Hematopoietic multipotent progenitor cell treated with erythropoietin and hydrocortisone succinate and interleukin-3 and kit ligand, for 15 days (in vitro differentiated cells): ENCODE measurements at regions not wholly inside any gene's neighbourhood (a gene's known extent, or its start where the extent isn't known, plus 50 kb on each side); places are given as distances from the start of the nearest gene placed in this dataset.

Experiments used
- DNase-seq: peaks from one replicate; pipeline ENCODE4 v3.0.0-alpha.2; 2015; ENCODE audit warnings: low spot score

DNA sequence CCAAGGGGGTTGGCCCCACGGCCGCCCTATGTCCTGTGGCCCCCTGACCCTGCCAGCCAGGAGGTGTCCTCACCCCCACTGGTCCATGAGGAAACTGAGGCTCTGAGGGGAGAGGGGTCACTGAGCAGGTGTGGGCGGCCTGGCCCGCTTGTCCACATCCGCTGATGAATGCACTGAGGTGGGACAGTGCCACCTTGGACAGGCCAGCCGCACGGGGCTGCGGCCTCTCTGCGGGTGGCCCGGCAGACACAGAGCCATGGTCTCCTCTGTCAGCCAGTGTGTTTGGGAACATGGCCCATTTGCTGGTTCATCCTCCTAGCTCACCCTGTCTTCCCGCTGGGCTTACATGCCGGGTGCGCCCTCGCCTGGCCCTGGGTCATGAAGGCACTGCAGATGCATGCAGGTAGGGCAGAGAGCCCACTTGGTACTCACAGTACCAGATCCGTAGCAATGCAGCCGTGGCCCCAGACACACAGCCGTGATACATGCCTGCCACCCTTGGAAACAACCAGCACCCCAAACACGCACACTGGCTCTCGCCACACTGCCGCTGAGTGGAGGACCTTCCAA, 93.9 kb downstream of the ENGASE start:
- no peak for DNase-seq

DNA sequence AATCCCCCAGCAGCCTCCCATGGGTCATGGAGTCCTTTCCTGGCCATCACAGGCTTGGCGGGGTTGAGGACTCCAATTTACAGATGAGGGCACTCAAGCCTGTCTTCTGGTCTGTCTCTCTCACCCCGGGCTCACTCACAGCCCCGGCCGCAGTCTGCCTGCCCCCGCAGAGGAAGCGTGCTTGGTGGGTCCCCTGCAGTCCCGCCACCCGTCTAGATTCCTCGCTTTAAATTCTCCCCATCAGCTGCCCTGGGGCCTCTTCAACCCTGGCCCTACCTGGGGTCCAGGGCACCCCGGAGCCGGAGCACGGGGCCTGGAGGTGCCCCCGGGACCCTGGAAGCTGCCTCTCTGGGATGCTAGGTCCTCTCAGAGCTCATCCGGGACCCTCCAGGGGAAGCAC, 92.9 kb downstream of the ENGASE start:
- no peak for DNase-seq

DNA sequence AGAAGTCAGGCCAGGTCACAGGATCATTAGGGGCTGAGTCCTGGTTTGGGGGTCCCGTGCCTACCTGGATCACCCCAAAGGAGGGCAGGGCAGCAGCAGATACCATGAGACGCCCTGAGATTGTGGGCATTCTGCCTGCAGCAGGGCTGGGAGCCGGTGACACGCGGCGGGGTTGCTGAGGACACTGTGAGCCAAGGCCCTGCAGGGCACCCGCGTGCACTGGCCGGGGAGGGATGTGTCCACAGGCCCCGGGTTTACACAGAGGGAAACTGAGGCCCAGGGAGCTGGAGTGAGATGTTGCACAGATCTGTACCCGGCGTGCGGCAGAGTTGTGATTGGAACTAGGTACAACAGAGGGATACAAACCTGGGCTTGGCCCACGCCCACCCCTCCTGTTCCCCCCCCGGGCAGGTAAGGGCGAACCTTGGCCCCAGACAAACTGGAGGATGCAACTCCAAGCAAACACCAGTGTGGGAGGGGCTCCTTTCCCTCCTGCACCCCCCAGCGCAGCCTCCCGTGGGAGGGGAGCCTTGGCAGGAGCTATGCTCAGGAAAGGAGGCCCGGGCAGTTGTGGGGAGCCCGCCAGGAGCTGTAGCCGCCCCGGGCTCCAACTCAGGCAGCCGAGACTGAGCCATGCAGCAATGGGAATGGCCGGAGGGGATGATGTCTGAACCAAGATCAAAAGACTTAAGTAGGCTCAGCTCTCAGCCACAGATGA, 91.3 kb downstream of the ENGASE start:
- no peak for DNase-seq

DNA sequence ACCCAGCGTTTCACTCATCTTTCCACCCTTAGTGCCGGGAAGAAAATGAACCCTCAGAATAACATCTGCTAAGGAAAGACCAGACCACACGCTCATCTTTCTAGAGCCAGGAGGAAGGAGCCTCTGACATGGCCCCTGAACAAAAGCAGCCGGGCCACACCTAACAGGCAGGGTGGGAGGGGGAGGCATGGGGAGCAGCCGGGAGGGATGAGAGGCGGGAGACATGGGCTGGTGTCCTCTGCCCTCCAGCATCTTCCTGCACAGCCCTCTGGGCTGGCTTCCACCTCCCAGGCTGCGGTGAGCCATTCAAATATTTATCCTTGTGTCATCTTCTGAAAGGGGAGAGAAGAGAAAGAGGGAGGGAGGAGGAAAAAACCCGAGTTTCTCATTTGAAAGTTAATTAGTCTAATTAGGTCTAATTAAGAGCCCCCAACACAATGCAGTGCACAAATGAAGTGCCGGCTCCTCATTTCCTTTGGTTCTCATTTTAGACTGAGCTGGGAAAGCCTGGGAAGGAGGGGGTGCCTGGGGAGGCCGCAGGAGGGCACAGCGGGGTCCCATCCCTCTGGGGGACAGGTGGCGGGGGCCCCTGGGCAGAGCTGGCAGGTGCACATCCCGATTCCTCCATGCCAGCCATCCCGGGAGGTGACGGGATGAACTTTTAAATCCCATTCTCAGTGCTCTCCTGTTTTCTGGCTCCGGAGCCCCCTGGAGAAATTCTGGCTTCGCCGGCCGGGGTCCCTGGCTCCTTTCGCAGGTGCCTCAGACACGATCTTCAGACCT, 90.5 kb downstream of the ENGASE start:
- DNase-seq, result no peak

DNA sequence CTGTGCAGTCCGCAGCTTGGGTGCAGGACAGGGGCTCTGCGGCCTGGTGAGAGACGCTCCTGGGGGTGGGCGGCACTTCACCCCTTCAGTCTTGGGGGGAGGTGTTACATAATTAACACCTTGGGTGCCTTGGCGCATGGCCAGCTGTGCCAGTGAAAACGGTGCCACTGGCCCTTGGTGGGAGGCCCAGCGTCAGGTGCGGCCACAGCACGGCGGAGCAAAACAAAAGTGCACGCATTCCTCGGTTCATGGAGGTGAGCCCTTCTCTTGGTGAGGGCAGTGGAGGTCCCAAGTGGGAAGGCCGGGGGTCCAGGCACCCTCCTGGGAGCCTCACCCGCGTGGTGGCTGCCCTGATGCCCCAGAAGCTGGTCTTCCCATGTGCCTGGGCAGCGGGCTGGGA, 89.8 kb downstream of the ENGASE start:
- DNase-seq, result no peak

DNA sequence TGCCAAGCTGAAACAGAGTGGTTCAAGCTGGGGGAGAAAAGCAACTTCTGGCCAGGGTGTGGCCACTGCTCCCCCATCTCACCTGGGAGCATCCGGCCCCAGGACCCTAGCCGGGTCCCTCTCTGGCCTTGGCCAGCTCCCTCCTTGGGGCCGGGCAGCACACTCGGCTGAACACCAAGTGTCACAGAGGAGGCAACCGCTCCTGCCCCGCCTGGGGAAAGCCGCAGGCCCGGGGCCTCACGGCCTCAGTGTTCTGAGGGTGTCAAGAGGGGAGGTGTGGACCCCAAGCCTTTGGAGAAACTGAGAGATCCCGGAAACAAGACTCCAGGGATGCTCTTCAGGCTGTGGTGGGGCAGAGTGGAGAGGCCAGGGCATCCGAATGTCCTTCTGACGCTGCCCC, 88.4 kb downstream of the ENGASE start:
- DNase-seq, result no peak

DNA sequence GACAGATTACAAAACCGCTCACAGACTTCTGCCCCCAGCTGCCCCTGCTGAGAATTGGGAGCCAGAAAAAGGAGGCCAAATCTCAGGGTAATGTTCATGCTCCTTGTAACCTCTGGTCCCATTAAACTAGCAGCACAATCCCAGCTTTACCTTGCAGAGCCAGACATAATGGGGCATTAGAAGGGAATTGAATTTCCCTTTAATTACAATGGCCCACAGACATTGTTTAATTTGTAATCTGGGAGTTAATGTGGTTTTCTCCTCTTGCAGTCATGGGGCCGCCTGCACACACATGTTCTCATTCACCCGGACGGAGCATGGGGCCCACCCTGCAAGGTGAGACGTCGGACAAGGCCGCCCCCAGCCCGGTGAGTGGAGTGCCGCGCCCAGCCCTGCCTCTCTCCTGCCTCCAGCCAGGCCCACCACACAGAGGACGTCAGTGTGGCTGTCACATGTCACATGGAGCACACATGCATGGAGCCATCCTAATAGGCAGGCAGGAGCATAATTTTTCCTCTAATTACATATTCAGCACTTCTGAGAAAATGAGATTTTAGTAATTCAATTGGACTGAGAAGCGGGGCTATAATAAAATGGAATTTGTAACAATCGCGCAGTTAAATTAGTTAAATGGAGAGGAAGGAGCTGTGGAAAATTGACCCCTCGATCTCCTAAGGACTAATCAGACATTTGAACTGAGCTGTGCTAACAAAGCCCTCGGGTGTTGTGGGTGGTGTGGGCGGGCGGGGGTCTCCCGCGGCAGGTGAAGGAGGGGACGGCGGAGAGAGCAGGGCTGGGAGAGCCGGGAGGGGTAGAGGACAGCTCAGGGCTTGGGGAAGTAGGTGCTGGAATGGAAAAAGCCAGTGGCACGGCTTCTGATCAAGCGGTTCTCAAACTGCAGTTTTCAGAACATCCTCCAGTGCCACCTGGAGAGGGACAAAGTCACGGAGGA, 87.7 kb downstream of the ENGASE start:
- no peak for DNase-seq

DNA sequence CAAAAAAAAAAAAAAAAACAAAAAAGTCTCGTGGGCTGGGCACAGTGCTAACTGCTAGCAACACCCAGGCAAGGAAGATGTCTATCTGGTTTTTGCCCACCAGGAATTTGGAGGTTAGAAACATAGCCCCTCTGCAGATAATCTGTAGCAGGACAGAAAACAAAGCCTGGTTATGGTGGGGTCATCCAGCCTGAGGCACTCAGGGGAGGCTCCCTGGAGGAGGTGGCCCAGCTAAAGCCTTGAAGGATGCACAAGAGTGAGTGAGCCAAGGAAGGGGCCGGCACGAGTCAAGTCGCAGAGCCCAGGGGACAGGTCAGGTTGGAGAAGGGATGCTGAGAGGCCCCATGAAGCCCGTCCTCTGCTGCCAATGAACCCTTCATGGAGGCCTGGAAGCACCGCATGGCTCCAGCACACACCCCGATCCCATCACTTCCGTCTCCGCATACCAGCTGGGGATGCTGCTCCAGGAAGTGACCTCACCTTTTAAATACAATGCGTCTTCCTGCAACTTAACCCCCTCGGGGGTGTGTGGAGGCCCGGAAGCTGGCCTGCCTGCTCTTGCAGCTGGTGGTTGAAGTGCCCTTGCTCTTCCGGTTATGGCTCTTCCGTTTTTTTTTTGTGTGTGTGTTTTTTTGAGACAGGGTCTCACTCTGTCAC, 86.5 kb downstream of the ENGASE start:
- no peak for DNase-seq

DNA sequence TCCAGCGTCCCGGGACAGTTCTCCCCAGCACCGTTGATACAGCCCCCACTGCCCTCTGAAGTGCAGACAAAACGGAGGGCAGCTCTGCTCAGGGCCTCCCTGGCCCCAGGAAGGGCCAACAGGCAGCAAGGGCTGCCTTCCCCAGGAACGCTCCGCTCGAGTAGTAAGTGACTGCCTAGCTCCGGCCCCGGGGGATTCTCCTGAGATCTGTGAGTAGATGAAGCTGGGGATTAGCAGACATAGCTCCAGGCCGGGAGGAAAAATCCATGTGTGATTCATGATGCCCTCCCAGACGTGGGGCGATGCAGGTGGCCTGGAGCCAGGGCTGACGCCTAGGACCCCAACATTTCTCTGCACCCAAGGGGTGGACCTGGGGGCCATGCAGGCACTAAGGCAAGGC, 85.3 kb downstream of the ENGASE start:
- no peak for DNase-seq

DNA sequence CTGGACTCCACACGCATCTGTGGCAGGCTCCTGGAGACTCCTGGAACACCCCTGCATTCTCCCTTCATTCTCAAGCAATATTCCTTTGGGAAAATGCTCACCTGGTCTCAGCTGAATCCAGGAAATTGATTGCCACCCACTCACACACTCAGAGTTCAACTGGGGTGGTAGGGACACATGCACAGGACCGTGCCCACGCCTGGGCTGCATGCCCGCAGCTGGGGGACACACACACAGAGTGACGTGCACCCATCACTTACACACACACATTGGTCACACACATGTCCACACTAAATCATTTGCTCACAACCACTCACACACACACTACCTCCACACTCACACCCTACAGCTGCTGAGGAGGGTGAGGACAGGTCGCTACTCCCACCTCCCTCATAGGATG, 84.8 kb downstream of the ENGASE start:
- DNase-seq, result no peak

DNA sequence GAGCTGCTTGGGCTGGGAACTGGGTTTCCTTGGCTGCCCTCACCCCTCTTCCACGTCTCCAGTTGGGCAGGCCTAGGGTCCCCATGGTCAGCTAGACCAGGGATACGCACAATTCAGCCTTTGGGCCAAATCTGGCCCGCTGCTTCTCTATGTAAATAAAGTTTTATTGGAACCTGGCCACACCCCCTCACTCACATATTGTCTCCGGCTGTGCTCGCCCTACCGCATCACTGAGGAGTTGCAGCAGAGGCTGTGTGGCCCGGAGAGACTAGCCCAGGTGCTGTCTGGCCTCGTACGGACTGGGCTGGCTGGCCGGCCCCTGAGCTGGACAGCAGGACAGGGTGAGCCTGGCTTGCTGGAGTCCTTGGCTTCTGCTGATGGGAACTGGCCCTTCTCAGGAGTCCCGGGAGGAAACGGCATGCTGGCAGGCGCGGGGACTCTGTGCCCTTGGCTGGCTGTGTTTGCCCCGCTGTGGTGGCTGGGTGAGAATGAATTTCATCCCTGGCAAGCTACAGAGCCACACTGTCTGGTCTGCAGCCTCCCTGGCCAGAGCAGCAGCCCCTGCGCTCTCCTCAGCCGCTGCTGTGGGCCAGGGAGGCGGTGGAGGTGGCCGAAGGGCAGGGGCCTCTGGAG, 82.0 kb downstream of the ENGASE start:
- DNase-seq, result no peak

DNA sequence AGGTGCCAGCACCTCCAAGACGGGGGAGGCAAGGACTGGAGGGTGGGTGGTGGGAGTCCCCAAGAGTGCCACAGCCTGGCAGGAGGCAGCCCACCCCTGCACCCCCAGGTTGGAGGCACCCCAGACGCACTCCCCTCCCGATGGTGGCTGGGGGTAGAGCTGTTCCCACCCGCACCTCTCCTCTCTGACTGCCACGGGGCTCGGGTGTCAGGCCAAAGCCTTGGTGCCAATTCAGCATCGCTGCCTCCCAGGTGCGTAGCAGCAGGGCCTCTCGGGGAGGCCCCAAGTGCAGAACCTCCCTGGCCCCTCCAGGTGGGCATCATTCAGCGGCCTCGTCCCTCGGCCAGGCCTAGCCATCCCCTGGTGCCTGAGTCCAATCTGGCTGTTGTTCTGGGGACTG, 81.1 kb downstream of the ENGASE start:
- DNase-seq, result no peak

DNA sequence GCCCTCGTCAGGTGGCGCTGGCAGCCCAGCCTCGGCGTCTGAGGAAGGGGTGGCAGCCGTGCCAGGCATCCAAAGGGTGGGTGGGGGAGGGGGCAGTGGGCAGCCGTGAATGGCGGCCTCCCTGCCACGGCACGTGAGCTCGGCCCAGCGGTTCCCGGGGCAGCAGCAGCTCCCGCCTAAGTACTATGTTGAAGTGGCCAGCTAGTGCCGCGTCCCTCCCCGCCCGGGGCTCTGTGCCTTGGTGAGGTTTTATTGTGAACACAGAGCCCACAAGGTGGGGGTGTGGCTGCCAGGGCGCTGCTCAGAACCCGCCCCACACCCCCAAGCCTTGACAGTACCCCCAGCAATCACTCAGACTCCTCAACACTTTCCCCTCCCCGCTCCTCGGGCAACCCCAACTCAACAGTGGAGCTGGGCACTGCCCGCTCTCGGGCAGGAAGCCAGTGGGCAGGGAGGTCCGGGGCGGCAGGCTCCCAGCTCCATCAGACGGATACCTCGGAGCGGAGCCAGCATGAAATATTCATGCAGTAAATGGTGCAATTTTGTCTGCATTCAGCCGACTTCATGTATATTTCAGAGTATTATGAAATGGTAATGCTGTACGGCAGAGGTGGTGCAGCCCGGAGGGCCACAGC, 80.4 kb downstream of the ENGASE start:
- DNase-seq, result no peak

DNA sequence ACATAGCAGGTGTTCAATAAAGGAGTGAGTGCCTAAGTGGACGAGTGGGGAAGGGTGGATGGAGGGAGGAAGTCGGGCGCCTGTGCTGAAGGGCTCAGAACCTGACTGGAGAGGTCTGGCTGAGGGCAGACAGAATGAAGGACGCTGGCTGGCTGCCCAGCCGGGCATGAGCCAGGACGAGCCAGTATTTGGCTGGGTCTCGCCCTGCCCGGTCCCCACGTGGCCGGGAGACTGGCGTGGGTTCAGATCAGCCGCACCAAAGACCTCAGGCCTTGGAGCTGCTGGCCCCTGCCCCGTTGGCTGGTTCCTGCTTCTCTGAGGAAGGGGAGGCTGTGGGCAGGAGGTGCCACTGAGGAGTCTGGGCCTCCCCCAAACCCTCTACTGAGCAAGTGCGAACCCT, 79.8 kb downstream of the ENGASE start:
- no peak for DNase-seq

DNA sequence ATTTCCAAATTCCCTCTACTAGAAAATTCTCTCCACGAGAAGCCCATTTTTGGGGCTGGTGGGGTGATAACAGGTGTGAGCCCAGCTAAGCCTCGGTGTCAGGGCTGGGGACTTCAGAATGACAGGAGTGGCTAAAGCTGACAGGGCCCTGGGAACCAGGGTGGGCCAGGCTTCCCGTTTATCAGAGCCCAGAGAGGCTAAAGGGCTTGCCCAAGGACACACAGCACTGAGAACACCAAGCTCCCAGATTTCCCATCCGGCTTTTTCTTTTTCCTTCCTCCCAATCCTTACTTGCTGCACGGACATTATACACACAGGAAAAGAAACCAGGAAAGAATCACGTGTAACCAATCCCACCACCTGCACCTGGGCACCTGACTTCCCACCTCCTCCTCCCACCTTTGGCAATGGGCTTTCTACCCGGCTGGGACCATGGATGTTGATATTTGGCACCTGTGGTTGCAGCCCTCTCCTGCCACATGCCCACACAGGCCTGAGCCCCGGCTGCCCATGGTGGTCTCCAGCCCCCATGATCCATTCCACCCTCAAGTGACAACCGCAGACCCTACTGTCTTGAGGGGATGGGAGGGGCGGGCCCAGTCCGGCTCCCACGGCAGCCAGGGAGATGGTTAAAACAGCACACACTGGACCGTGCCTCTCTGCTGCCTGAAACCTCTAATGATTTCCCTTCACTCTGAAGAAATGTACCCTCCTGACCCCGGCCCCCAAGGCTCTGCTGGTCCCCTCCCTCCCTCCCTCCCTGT, 78.9 kb downstream of the ENGASE start:
- no peak for DNase-seq

DNA sequence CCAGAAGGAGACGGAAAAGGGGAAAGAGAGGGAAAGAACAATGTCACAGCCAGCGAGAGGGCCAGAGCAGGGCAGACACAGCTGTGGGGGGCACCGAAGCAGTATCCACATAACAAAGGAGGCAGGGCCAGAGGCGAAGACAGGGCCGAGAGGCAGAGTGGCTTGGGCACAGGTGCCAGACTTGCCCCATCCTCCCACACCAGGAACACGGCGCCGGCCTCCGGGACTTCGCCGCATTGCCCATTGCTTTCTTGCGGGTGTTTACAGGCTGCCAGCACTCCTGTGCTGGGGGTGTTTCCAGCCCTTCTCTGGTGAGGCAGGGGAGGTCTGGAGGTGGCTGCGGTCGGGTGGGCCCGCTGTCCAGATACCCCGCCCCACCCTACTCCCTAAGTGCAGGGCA, 78.0 kb downstream of the ENGASE start:
- no peak for DNase-seq

DNA sequence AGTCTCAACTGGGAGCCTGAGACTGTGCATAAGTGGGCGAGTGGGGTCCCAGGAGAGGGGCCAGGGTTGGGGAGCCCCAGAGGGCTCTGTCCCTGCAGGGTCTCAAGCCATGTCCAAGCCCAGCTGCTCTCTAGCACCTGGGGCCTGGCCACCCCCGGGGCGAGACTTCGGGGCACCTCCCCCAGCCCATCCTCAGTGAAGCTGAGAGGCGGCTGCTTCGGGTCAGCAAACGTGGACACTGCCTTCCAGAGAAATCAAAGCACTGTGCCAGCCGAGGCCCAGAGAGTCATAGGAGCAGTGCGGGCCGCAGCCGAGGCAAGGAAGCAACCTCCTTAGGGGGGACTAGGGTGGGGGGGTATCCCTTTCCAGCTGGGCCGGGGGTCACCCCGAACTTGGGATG, 77.5 kb downstream of the ENGASE start:
- DNase-seq, result no peak

DNA sequence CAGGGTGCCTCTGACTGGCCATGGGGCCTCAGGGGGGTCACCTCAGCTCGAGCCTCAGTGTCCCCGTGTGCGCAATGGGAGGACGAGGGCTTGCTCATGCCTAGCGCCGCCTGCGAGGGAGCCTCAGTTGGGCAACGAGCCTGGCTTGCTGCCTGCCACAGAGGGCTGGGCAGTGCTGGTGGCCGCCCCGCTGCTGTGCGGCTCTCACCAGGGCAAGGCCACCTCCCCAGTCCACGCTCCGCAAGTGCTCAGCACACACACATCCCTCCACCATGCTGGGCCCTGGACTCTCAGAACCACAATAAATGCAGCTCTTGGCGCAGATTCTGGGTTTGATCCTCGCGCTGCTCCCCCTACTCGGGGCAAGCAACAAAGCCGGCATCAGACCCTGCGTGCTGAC, 76.2 kb downstream of the ENGASE start:
- no peak for DNase-seq

DNA sequence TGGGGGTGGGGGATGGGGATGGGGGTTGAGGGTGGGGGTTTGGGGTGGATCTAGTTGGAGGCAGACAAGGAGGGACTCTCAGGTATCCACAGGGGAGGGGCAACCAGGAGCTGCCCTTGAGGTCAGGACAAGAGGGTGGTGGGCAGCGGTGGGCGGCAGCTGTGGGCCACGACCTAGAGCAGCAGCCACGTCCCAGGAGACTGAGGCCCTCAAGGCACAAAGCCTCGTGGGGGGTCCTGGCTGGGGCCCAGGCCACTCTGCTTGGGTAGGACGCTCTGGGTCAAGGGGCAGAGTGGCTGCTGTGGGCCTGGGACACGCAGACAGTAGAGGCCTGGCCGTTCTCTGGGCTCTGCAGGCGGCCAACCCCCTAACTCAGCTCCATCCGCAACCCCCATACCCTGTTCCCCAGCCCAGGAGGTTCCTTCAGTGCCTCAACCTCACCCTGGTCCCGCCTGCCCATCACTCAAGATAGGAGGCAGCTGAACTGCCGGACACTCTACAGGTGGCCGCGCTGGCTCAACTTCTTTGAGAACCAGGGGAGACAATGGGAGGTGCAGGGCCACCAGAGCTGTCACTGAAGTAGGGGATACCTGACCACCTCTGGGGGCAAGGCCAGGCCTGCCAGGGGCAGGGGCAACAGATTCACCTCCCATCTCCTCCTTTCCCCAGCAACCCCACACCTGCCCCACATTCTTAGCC, 75.6 kb downstream of the ENGASE start:
- no peak for DNase-seq
